UCSD-AML1 (cell line): ENCODE measurements at regions not wholly inside any gene's neighbourhood (a gene's known extent, or its start where the extent isn't known, plus 50 kb on each side); places are given as distances from the start of the nearest gene placed in this dataset.
"Not testable (repeated sequence)": the region's sequence is repeated elsewhere in the genome, so short reads cannot be mapped to it uniquely, and the experiment has no call there.

Source experiments
- DNase-seq: peaks from one replicate; lab custom pipeline; 2025; ENCODE audit not compliant: unreplicated experiment; lab: John Stamatoyannopoulos, UW

GRCh38 chr2:7740114-7740513 lies 822.9 kb downstream of the RNF144A start:
- DNase-seq, result no peak

- no peak for DNase-seq
These were observed 825.1 kb downstream of the RNF144A start for GRCh38 chr2:7742301-7742700.

GRCh38 chr2:7744827-7745226 lies 827.6 kb downstream of the RNF144A start:
- no peak for DNase-seq

- no peak for DNase-seq
These were observed 828.2 kb downstream of the RNF144A start for GRCh38 chr2:7745369-7745768.

GRCh38 chr2:7748717-7749415 lies 831.7 kb downstream of the RNF144A start:
- DNase-seq, result no peak

GRCh38 chr2:7749895-7750559 lies 832.8 kb downstream of the RNF144A start:
- DNase-seq, result no peak

GRCh38 chr2:7752291-7752690 lies 835.1 kb downstream of the RNF144A start:
- DNase-seq, result no peak

GRCh38 chr2:7753777-7754176 lies 836.6 kb downstream of the RNF144A start:
- no peak for DNase-seq

GRCh38 chr2:7755879-7756278 lies 838.7 kb downstream of the RNF144A start:
- DNase-seq, result no peak

- DNase-seq, result no peak
These were observed 841.0 kb downstream of the RNF144A start for GRCh38 chr2:7758073-7758759.

- DNase-seq, result no peak
These were observed 842.7 kb downstream of the RNF144A start for GRCh38 chr2:7759898-7760297.

- DNase-seq, result not testable (repeated sequence)
These were observed 846.2 kb downstream of the RNF144A start for GRCh38 chr2:7763418-7763817.

GRCh38 chr2:7765236-7765635 lies 848.0 kb downstream of the RNF144A start:
- no peak for DNase-seq

- no peak for DNase-seq
These were observed 849.0 kb downstream of the RNF144A start for GRCh38 chr2:7766088-7766722.

- no peak for DNase-seq
These were observed 849.9 kb downstream of the RNF144A start for GRCh38 chr2:7766978-7767565.

GRCh38 chr2:7767902-7768301 lies 850.7 kb downstream of the RNF144A start:
- DNase-seq, result no peak

- DNase-seq, result no peak
These were observed 854.6 kb downstream of the RNF144A start for GRCh38 chr2:7771781-7772180.

GRCh38 chr2:7773362-7774360 lies 856.4 kb downstream of the RNF144A start:
- no peak for DNase-seq

- DNase-seq, result no peak
These were observed 857.3 kb downstream of the RNF144A start for GRCh38 chr2:7774481-7774880.

GRCh38 chr2:7777668-7778067 lies 860.5 kb downstream of the RNF144A start:
- DNase-seq, result no peak
